ENCODE measurements at regions not wholly inside any gene's neighbourhood (a gene's known extent, or its start where the extent isn't known, plus 50 kb on each side); places are given as distances from the start of the nearest gene placed in this dataset.
"Not testable (repeated sequence)": the region's sequence is repeated elsewhere in the genome, so short reads cannot be mapped to it uniquely, and the experiment has no call there.

- Mint-ChIP-seq H3K4me3 (no peak overlapping the region), H3K36me3 (ENCODE audit: low read depth) (no peaks in the 10 kb centered on the region), H3K27me3 (no peaks in the 10 kb centered on the region), H3K9me3 (peaks cover 25% of the 10 kb centered on the region), H3K27ac (no peak overlapping the region), H3K4me1 (ENCODE audit: low read depth) (no peaks in the 10 kb centered on the region)
- DNase-seq = no peak
Observed at GRCh38 chr6:101069191-101069795, 188.2 kb upstream of the ASCC3 start.

DNA sequence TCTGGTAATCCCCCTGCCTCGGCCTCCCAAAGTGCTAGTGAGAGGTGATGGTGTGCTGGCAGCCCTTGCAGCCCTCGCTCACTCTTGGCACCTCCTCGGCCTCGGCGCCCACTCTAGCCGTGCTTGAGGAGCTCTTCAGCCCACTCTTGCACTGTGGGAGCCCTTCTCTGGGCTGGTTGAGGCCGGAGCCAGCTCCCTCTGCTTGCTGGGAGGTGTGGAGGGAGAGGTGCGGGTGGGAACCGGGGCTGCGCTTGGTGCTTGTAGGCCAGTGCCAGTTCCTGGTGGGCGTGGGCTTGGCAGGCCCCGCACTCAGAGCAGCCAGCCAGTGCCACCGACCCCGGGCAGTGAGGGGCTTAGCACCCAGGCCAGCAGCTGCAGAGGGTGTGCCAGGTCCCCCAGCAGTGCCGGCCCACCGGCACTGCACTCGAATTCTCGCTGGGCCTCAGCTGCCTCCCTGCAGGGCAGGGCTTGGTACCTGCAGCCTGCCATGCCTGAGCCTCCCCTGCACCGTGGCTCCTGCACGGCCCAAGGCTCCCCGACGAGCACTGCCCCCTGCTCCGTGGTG is 189.0 kb upstream of the ASCC3 start:
- Mint-ChIP-seq H3K4me1 (ENCODE audit: low read depth) (no peaks in the 10 kb centered on the region), H3K27me3 (no peaks in the 10 kb centered on the region), H3K4me3 (no peak overlapping the region), H3K9me3 (peaks cover 25% of the 10 kb centered on the region), H3K27ac (no peak overlapping the region), H3K36me3 (ENCODE audit: low read depth) (no peaks in the 10 kb centered on the region)
- DNase-seq = no peak

DNA sequence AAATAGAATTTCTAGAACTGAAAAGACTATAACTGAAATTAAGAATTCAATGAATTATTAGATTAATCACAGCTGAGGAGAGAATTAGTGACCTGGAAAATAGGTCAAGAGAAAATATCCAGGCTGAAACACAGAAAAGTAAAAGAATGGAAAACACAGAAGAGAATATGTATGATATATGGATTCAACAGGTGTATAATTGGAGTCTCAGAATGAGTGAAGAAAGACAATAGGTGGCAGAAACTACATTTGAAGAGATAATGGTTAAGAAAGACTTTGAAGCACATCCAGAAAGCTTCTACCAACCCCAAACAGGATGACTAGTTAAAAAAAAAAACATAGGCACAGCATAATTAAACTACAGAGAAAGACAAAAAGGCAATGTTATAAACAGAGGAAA is 196.2 kb upstream of the ASCC3 start:
- Mint-ChIP-seq H3K4me1 (ENCODE audit: low read depth) (no peaks in the 10 kb centered on the region), H3K27me3 (no peaks in the 10 kb centered on the region), H3K4me3 (no peak overlapping the region), H3K9me3 (peaks cover 5% of the 10 kb centered on the region), H3K36me3 (ENCODE audit: low read depth) (no peaks in the 10 kb centered on the region), H3K27ac (no peak overlapping the region)
- no peak for DNase-seq

DNA sequence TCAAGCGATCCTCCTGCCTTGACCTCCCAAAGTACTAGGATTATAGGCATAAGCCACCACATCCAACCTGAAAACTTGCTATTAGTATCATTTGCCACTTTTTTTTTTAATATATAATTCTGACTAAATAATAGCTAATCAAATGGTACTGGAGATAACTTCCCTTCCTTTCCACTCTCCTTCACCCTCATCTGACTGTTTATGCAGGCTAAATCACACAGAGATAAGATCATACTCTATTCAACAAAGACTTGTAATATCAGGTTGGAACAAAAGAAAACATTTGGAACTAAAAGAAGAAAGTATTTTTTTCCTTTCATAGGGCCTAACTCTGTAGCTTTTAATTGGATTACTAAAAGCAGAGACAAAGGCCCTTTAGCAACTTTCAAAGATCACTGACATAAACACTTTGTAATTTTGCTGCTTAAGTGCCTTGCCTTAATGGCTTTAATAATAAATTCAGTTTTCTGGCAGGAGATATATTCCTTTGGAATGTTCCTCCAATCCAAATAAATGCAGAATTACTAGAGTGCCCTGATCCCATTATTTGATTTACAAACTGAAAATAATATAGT is 198.7 kb upstream of the ASCC3 start:
- Mint-ChIP-seq H3K36me3 (ENCODE audit: low read depth) (no peaks in the 10 kb centered on the region), H3K27me3 (no peaks in the 10 kb centered on the region), H3K4me1 (ENCODE audit: low read depth) (no peaks in the 10 kb centered on the region), H3K27ac (no peak overlapping the region), H3K9me3 (peaks cover 5% of the 10 kb centered on the region), H3K4me3 (no peak overlapping the region)
- DNase-seq = no peak

DNA sequence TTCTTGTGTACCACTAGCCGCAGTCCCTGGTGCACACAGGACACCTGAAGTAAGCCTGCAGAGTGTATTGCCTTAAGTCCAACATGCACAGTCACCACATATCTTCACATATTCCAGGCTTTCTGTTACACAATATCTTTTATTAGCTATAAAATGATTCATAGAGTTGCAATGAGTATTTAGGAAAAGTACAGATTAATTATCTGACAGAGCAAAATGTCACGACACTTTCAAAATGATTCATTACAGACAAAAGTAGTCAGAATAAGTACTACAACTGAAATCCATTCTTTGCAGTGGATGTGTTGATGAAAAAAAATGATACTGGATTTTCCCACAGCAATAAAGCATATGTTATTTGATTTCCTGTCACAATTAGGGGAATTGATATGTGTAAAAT is 199.5 kb upstream of the ASCC3 start:
- Mint-ChIP-seq H3K4me1 (ENCODE audit: low read depth) (no peaks in the 10 kb centered on the region), H3K27ac (no peak overlapping the region), H3K9me3 (peaks cover 5% of the 10 kb centered on the region), H3K27me3 (no peaks in the 10 kb centered on the region), H3K36me3 (ENCODE audit: low read depth) (no peaks in the 10 kb centered on the region), H3K4me3 (no peak overlapping the region)
- no peak for DNase-seq

GRCh38 chr6:101083533-101084175 is 202.5 kb upstream of the ASCC3 start:
- Mint-ChIP-seq H3K36me3 (ENCODE audit: low read depth) (no peaks in the 10 kb centered on the region), H3K4me1 (ENCODE audit: low read depth) (no peaks in the 10 kb centered on the region), H3K27me3 (no peaks in the 10 kb centered on the region), H3K4me3 (no peak overlapping the region), H3K9me3 (no peaks in the 10 kb centered on the region), H3K27ac (no peak overlapping the region)
- DNase-seq = no peak

GRCh38 chr6:101085327-101085726 is 204.2 kb upstream of the ASCC3 start:
- no peaks in the 10 kb centered on the region for H3K36me3 Mint-ChIP-seq (ENCODE audit: low read depth)
- H3K9me3 Mint-ChIP-seq = no peaks in the 10 kb centered on the region
- H3K4me1 Mint-ChIP-seq (ENCODE audit: low read depth) = no peaks in the 10 kb centered on the region
- no peaks in the 10 kb centered on the region for H3K27me3 Mint-ChIP-seq
- no peak overlapping the region for H3K27ac Mint-ChIP-seq
- no peak overlapping the region for H3K4me3 Mint-ChIP-seq
- no peak for DNase-seq

DNA sequence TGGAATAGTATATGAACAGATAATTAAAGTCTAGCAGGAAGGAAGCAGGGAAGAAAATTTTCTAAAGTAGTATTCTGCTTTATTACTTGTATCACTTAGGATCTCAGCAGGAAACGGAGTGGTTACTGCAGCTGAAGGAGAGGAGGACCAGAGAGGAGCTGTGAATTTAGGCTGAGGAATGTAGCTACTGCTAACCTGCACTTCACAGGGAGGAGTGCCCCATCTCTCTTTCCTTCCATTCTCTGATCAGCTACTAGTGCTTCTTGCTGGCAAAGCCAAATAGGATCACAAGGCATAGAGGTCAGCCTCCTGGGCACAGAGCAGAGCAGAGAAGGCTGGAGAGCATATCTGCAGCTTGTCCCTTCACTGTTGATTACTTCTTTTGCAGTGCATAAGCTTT is 205.3 kb upstream of the ASCC3 start:
- no peak overlapping the region for H3K27ac Mint-ChIP-seq
- H3K27me3 Mint-ChIP-seq = no peaks in the 10 kb centered on the region
- no peaks in the 10 kb centered on the region for H3K4me1 Mint-ChIP-seq (ENCODE audit: low read depth)
- H3K36me3 Mint-ChIP-seq (ENCODE audit: low read depth) = no peaks in the 10 kb centered on the region
- no peak for DNase-seq
- H3K9me3 Mint-ChIP-seq = peaks cover 10% of the 10 kb centered on the region
- no peak overlapping the region for H3K4me3 Mint-ChIP-seq

DNA sequence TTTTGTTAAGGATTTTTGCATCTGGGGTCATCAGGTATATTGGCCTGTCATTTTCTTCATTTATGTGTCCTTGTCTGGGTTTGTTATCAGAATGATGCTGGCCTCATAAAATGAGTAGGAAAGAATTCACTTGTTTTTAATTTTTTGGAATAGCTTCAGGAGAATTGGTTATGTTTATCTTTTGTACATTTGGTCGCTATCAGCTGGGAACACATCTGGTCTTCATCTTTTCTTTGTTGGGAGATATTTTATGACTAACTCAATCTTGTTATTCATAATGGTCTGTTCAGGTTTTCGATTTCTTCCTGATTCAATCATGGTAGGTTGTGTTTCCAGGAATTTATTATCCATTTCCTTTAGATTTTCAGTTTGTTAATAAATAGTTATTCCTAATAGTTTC is 207.5 kb upstream of the ASCC3 start:
- Mint-ChIP-seq H3K9me3 (peaks cover 17% of the 10 kb centered on the region), H3K4me3 (no peak overlapping the region), H3K4me1 (ENCODE audit: low read depth) (no peaks in the 10 kb centered on the region), H3K27ac (no peak overlapping the region), H3K27me3 (no peaks in the 10 kb centered on the region), H3K36me3 (ENCODE audit: low read depth) (no peaks in the 10 kb centered on the region)
- DNase-seq = no peak

DNA sequence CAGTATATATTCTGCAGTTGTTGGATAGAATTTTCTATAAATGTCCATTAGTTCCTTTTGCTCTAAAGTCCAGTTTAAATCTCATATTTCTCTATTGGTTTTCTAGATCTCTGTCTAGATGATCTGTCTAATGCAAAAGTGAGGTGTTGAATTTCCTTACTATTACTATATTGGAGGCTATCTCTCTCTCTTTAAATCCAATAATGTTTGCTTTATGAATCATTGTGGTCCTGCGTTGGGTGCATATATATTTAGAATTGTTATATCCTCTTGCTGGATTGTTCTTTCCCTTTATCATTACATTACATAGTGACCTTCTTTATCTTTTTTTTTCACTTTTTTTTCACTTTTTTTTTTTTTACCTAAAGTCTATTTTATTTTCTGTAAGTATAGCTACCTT is 208.5 kb upstream of the ASCC3 start:
- H3K36me3 Mint-ChIP-seq (ENCODE audit: low read depth) = no peaks in the 10 kb centered on the region
- no peak overlapping the region for H3K4me3 Mint-ChIP-seq
- H3K9me3 Mint-ChIP-seq = peaks cover 17% of the 10 kb centered on the region
- no peak overlapping the region for H3K27ac Mint-ChIP-seq
- H3K4me1 Mint-ChIP-seq (ENCODE audit: low read depth) = no peaks in the 10 kb centered on the region
- DNase-seq = no peak
- no peaks in the 10 kb centered on the region for H3K27me3 Mint-ChIP-seq

GRCh38 chr6:101090281-101090680 is 209.2 kb upstream of the ASCC3 start:
- H3K9me3 Mint-ChIP-seq = peaks cover 17% of the 10 kb centered on the region
- H3K4me1 Mint-ChIP-seq (ENCODE audit: low read depth) = no peaks in the 10 kb centered on the region
- no peak for DNase-seq
- H3K27me3 Mint-ChIP-seq = no peaks in the 10 kb centered on the region
- H3K36me3 Mint-ChIP-seq (ENCODE audit: low read depth) = no peaks in the 10 kb centered on the region
- H3K4me3 Mint-ChIP-seq = no peak overlapping the region
- H3K27ac Mint-ChIP-seq = no peak overlapping the region

- peaks cover 13% of the 10 kb centered on the region for H3K9me3 Mint-ChIP-seq
- not testable (repeated sequence) for DNase-seq; H3K4me1 Mint-ChIP-seq (ENCODE audit: low read depth); H3K27ac Mint-ChIP-seq; H3K36me3 Mint-ChIP-seq (ENCODE audit: low read depth); H3K4me3 Mint-ChIP-seq; H3K27me3 Mint-ChIP-seq
Observed at GRCh38 chr6:101098605-101099004, 217.5 kb upstream of the ASCC3 start.

- Mint-ChIP-seq H3K4me1 (ENCODE audit: low read depth) (no peaks in the 10 kb centered on the region), H3K27ac (no peak overlapping the region), H3K27me3 (no peaks in the 10 kb centered on the region), H3K4me3 (no peak overlapping the region), H3K36me3 (ENCODE audit: low read depth) (no peaks in the 10 kb centered on the region), H3K9me3 (peaks cover 13% of the 10 kb centered on the region)
- DNase-seq = no peak
Observed at GRCh38 chr6:101102702-101103101, 221.6 kb upstream of the ASCC3 start.

DNA sequence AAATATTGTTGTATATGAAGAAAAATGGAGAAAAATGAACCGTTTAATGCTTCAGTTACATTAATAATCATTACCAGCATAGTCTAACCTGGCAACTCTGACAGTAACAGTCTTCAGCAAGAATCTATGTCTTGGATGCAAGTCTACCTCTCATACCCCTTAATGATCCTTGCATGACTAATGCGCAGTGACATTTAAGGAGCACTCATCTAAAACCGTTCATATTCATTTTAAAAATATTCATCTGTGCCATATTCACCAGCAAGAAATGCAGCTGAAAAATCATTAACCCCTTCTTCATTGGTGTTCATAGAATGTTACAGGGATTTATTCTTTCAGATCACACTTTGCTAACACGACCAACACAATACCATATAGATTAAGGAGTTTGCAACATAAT is 227.2 kb upstream of the ASCC3 start:
- Mint-ChIP-seq H3K9me3 (no peaks in the 10 kb centered on the region), H3K27ac (no peak overlapping the region), H3K4me1 (ENCODE audit: low read depth) (no peaks in the 10 kb centered on the region), H3K4me3 (no peak overlapping the region), H3K27me3 (no peaks in the 10 kb centered on the region), H3K36me3 (ENCODE audit: low read depth) (no peaks in the 10 kb centered on the region)
- DNase-seq = no peak

GRCh38 chr6:101110814-101111213 is 229.7 kb upstream of the ASCC3 start:
- H3K4me3 Mint-ChIP-seq = no peak overlapping the region
- no peaks in the 10 kb centered on the region for H3K4me1 Mint-ChIP-seq (ENCODE audit: low read depth)
- no peak for DNase-seq
- H3K36me3 Mint-ChIP-seq (ENCODE audit: low read depth) = no peaks in the 10 kb centered on the region
- no peak overlapping the region for H3K27ac Mint-ChIP-seq
- H3K27me3 Mint-ChIP-seq = no peaks in the 10 kb centered on the region
- H3K9me3 Mint-ChIP-seq = no peaks in the 10 kb centered on the region
